ENCODE measurements at regions not wholly inside any gene's neighbourhood (a gene's known extent, or its start where the extent isn't known, plus 50 kb on each side); places are given as distances from the start of the nearest gene placed in this dataset.
"Not testable (repeated sequence)": the region's sequence is repeated elsewhere in the genome, so short reads cannot be mapped to it uniquely, and the experiment has no call there.

GRCh38 chr10:42883993-42884983 lies 101.7 kb downstream of the BMS1 start:
- no peak for DNase-seq

GRCh38 chr10:42885491-42886270 lies 103.1 kb downstream of the BMS1 start:
- no peak for DNase-seq

GRCh38 chr10:42887734-42888503 lies 105.3 kb downstream of the BMS1 start:
- no peak for DNase-seq

- DNase-seq: peak in 1 of 51 donors; percentile 18
These were observed 106.0 kb downstream of the BMS1 start for GRCh38 chr10:42888504-42889095.

- DNase-seq: no peak
These were observed 114.1 kb downstream of the BMS1 start for GRCh38 chr10:42896735-42897134.

GRCh38 chr10:42898037-42898960 lies 115.7 kb downstream of the BMS1 start:
- no peak for DNase-seq

- DNase-seq: no peak
These were observed 116.4 kb downstream of the BMS1 start for GRCh38 chr10:42899036-42899435.

GRCh38 chr10:42900346-42900745 lies 117.8 kb downstream of the BMS1 start:
- DNase-seq: not testable (repeated sequence)

GRCh38 chr10:42911359-42911758 lies 128.8 kb downstream of the BMS1 start:
- no peak for DNase-seq

- DNase-seq: no peak
These were observed 134.4 kb downstream of the BMS1 start for GRCh38 chr10:42916974-42917373.

- DNase-seq: no peak
These were observed 135.2 kb downstream of the BMS1 start for GRCh38 chr10:42917821-42918220.

GRCh38 chr10:42921951-42922350 lies 139.4 kb downstream of the BMS1 start:
- DNase-seq: no peak

- DNase-seq: no peak
These were observed 141.9 kb downstream of the BMS1 start for GRCh38 chr10:42924484-42924883.

- DNase-seq: no peak
These were observed 144.2 kb downstream of the BMS1 start for GRCh38 chr10:42926843-42927242.

GRCh38 chr10:42928064-42928463 lies 145.5 kb downstream of the BMS1 start:
- DNase-seq: no peak

GRCh38 chr10:42929236-42929635 lies 146.6 kb downstream of the BMS1 start:
- no peak for DNase-seq

- no peak for DNase-seq
These were observed 146.9 kb upstream of the RET start for GRCh38 chr10:42929993-42930392.

- no peak for DNase-seq
These were observed 146.2 kb upstream of the RET start for GRCh38 chr10:42930516-42931192.

GRCh38 chr10:42932116-42932515 lies 144.8 kb upstream of the RET start:
- DNase-seq: no peak

All from hypothalamus (tissue), 51 donors.